ENCODE measurements at regions not wholly inside any gene's neighbourhood (a gene's known extent, or its start where the extent isn't known, plus 50 kb on each side); places are given as distances from the start of the nearest gene placed in this dataset.

DNA sequence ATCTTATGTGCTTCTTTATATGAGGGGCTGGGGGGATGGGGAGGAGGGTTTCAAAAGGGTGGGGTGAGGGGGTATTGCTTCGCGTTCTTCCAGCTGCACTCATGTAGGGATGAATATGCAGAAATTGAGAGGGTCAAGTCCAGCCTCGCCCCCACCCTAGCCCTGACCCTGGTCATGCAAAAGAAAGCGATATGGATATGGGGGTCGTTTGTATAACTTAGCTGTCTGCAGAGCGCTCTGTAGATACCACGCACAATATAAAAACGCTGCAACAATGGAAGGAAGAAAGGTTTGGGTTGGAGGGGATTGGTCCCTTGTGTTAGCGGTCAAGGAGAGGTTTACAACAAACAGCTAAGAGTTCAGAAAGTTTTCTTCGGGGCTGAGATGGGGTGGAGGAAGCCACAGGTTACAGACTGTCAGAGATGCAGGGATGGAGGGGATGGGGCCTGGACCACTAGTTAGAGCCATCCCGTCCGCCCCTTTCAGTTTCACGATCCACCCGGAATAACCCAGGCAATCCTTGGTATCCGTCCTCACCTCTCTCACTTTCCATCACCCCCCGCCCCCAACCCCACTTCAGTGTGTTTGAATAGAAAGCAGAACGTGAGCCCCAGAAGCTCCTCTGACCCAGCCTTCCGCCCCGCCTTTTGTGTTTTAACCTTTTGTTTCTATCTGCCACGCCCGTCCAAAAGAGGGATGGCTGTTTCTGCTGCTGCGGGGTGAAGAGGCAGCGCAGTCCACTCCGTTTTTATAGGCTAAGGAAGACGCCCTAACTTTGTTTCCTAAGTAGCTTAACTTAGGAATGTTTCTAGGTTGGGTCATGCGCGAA, 73.5 kb downstream of the SOX4 start:
- H3K27me3 ChIP-seq (ENCODE audit: insufficient read depth, poor library complexity, severe bottlenecking), result peaks cover 33% of the 10 kb centered on the region
- DNase-seq (ENCODE audit: low spot score) (no peak), ATAC-seq (ENCODE audit: low read depth) (no peak)
- TF ChIP-seq, protein P1, sequence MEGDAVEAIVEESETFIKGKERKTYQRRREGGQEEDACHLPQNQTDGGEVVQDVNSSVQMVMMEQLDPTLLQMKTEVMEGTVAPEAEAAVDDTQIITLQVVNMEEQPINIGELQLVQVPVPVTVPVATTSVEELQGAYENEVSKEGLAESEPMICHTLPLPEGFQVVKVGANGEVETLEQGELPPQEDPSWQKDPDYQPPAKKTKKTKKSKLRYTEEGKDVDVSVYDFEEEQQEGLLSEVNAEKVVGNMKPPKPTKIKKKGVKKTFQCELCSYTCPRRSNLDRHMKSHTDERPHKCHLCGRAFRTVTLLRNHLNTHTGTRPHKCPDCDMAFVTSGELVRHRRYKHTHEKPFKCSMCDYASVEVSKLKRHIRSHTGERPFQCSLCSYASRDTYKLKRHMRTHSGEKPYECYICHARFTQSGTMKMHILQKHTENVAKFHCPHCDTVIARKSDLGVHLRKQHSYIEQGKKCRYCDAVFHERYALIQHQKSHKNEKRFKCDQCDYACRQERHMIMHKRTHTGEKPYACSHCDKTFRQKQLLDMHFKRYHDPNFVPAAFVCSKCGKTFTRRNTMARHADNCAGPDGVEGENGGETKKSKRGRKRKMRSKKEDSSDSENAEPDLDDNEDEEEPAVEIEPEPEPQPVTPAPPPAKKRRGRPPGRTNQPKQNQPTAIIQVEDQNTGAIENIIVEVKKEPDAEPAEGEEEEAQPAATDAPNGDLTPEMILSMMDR (IDR thresholded peaks at IDR 0.05; ENCODE audit: poor library complexity, severe bottlenecking), result no peak
- H3K36me3 ChIP-seq (ENCODE audit: low read depth), result no peaks in the 10 kb centered on the region
- H3K27ac ChIP-seq (ENCODE audit: poor library complexity, severe bottlenecking), result no peak overlapping the region
- H3K9me3 ChIP-seq (ENCODE audit: severe bottlenecking), result no peaks in the 10 kb centered on the region
- H3K4me1 ChIP-seq (ENCODE audit: insufficient read depth, poor library complexity, severe bottlenecking), result no peaks in the 10 kb centered on the region
- no peak overlapping the region for H3K4me3 ChIP-seq (ENCODE audit: severe bottlenecking)

DNA sequence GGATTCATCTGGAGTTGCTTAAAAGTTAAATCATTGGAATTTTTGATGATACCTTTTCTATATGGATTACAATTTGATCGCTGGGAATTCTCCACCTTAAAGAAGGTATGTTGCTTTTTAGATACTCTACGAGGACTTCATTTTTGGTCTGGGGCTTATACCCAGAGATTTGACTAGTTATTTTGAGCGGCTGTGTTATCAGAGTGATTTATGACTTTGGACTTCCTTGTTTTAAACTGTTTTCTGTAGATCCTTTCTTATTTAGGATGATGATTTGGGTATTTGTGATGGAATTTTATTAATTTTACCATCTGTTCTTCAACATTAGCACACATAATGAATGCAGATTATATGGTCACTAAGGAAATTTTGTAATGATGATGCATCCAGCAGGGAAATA, 75.2 kb downstream of the SOX4 start:
- Histone ChIP-seq H3K27me3 (ENCODE audit: insufficient read depth, poor library complexity, severe bottlenecking) (peaks cover 28% of the 10 kb centered on the region), H3K4me1 (ENCODE audit: insufficient read depth, poor library complexity, severe bottlenecking) (no peaks in the 10 kb centered on the region), H3K4me3 (ENCODE audit: severe bottlenecking) (no peak overlapping the region), H3K9me3 (ENCODE audit: severe bottlenecking) (no peaks in the 10 kb centered on the region), H3K27ac (ENCODE audit: poor library complexity, severe bottlenecking) (no peak overlapping the region), H3K36me3 (ENCODE audit: low read depth) (no peaks in the 10 kb centered on the region)
- TF ChIP-seq, protein P1 (IDR thresholded peaks at IDR 0.05; ENCODE audit: poor library complexity, severe bottlenecking), result no peak
- ATAC-seq (ENCODE audit: low read depth) (no peak), DNase-seq (ENCODE audit: low spot score) (no peak)

DNA sequence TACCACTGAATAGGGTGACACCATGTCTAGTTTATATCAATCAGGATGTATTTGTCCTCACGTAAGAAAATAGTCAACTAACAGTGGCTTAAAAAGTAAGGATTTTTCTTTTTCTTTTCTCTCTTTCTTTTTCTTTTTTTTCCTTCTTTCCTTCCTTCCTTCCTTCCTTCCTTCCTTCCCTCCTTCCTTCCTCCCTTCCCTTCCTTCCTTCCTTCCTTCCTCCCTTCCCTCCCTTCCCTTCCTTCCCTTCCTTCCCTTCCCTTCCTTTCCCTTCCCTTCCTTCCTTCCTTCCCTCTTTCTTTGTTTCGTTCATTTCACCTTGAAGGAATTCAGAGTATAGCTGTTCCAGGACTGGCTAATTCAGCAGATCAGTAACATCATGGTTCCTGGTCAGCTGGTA, 83.2 kb downstream of the SOX4 start:
- TF ChIP-seq, protein P1 (IDR thresholded peaks at IDR 0.05; ENCODE audit: poor library complexity, severe bottlenecking), result no peak
- no peaks in the 10 kb centered on the region for H3K36me3 ChIP-seq (ENCODE audit: low read depth)

DNA sequence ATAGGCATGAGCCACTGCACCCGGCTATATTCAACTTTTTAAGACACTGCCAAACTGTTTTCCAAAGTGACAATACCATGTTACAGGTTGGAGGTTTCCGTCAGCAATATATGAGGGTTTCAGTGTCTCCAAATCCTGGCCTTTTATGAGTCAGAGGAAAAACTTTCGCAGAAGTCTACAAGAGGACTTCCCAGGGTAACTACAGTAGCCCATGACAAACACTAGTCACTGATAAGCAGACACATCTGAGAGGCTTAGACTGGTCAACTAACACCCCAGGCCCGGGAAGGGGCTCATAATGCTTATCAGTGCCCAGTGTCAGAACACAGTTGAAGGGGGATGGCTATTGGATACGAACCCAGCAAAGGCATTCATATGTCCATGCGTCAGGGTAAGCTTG, 85.4 kb downstream of the SOX4 start:
- H3K4me1 ChIP-seq (ENCODE audit: insufficient read depth, poor library complexity, severe bottlenecking), result peaks cover 10% of the 10 kb centered on the region
- TF ChIP-seq, protein P1 (IDR thresholded peaks at IDR 0.05; ENCODE audit: poor library complexity, severe bottlenecking), result no peak
- ATAC-seq (ENCODE audit: low read depth) (no peak), DNase-seq (ENCODE audit: low spot score) (no peak)
- H3K36me3 ChIP-seq (ENCODE audit: low read depth), result no peaks in the 10 kb centered on the region
- peak overlapping the region; percentile 33 for H3K27ac ChIP-seq (ENCODE audit: poor library complexity, severe bottlenecking)
- H3K4me3 ChIP-seq (ENCODE audit: severe bottlenecking), result no peak overlapping the region
- H3K9me3 ChIP-seq (ENCODE audit: severe bottlenecking), result no peaks in the 10 kb centered on the region
- H3K27me3 ChIP-seq (ENCODE audit: insufficient read depth, poor library complexity, severe bottlenecking), result no peaks in the 10 kb centered on the region

More for the DNA sequence above, 83.2 kb downstream of the SOX4 start:
- no peak for ATAC-seq (ENCODE audit: low read depth)
- Histone ChIP-seq H3K9me3 (ENCODE audit: severe bottlenecking) (no peaks in the 10 kb centered on the region), H3K27me3 (ENCODE audit: insufficient read depth, poor library complexity, severe bottlenecking) (no peaks in the 10 kb centered on the region), H3K4me3 (ENCODE audit: severe bottlenecking) (no peak overlapping the region), H3K27ac (ENCODE audit: poor library complexity, severe bottlenecking) (no peak overlapping the region), H3K4me1 (ENCODE audit: insufficient read depth, poor library complexity, severe bottlenecking) (peaks cover 10% of the 10 kb centered on the region)
- DNase-seq (ENCODE audit: low spot score), result no peak

DNA sequence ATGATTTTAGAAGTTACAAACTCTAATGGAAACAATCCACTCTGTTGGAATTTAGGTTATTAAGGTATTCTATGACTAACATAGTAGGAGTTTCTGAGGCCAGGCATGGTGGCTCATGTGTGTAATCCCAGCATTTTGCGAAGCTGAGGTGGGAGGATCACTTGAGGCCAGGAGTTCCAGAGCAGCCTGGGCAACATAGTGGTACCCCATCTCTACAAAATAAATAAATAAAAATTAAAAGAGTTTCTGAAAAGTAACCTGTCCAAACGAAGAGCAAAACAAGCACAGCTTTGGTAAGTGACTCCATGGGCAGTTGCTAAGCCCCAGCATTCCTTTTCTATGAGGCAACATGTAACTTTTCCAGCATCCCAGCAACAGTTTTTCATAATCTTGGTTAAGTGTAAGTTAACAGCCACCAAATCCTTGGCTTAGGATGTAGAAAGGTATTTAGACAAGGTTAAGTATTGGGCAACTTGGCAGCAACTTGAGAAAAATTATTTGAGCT, 86.3 kb downstream of the SOX4 start:
- Histone ChIP-seq H3K4me1 (ENCODE audit: insufficient read depth, poor library complexity, severe bottlenecking) (peaks cover 10% of the 10 kb centered on the region), H3K4me3 (ENCODE audit: severe bottlenecking) (no peak overlapping the region), H3K9me3 (ENCODE audit: severe bottlenecking) (no peaks in the 10 kb centered on the region), H3K36me3 (ENCODE audit: low read depth) (no peaks in the 10 kb centered on the region), H3K27me3 (ENCODE audit: insufficient read depth, poor library complexity, severe bottlenecking) (no peaks in the 10 kb centered on the region), H3K27ac (ENCODE audit: poor library complexity, severe bottlenecking) (peak overlapping the region; percentile 33)
- DNase-seq (ENCODE audit: low spot score), result no peak
- TF ChIP-seq, protein P1 (IDR thresholded peaks at IDR 0.05; ENCODE audit: poor library complexity, severe bottlenecking), result no peak
- ATAC-seq (ENCODE audit: low read depth), result peak; percentile 87

All from RWPE2 (cell line).